Jurkat, Clone E6-1 (cell line): ENCODE measurements at regions not wholly inside any gene's neighbourhood (a gene's known extent, or its start where the extent isn't known, plus 50 kb on each side); places are given as distances from the start of the nearest gene placed in this dataset.
"Not testable (repeated sequence)": the region's sequence is repeated elsewhere in the genome, so short reads cannot be mapped to it uniquely, and the experiment has no call there.

ENCODE experiments used
- DNase-seq: peaks from one replicate; pipeline ENCODE4 v3.0.0-alpha.2; 2011; ENCODE audit warnings: low read depth, low spot score
- H3K4me3 ChIP-seq: 2 replicates; pipeline ENCODE4 v1.5.1; 2011; ENCODE audit warnings: mild to moderate bottlenecking, low read length, control low read depth, moderate library complexity

DNA sequence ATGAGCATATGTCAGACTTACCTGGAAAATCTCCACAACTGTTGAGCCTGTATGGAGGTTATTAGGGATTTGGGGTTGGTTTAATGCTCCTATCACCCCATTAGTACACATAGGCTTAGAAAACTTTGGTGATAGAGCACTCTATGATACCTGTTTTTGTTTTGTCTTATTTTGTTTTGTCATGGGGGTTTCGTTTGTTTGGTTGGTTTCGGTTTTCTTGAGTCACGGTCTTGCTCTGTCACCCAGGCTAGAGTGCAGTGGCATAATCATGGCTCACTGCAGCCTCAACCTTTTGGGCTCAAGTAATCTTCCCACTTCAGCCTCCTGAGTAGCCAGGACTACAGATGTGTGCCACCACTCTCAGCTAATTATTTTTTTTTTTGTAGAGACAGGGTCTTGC is 70.0 kb downstream of the MZT1 start:
- H3K4me3 ChIP-seq = no peak overlapping the region
- no peak for DNase-seq

- no peak overlapping the region for H3K4me3 ChIP-seq
- DNase-seq = no peak
Observed at GRCh38 chr13:72656357-72656756, 71.1 kb downstream of the MZT1 start.

- H3K4me3 ChIP-seq = no peak overlapping the region
- DNase-seq = no peak
Observed at GRCh38 chr13:72653506-72653905, 73.9 kb downstream of the MZT1 start.

DNA sequence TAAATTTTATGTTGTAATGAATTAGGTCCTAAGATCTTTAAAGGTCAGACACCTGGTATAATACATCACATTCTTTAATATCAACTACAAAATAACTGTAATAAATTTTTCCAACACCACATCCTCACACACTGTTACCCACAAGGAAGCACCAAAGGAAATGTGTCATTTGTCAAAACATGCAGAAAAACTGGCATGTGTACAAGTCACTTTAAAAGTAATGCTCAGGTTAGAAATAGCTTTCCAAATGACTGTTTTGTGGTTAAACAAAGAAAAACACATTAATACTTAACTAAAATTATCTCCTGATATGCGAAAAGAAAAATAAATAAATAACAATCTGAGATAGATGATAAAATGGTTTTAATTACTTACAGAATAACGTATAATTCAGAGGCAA is 74.7 kb downstream of the MZT1 start:
- no peak overlapping the region for H3K4me3 ChIP-seq
- no peak for DNase-seq

DNA sequence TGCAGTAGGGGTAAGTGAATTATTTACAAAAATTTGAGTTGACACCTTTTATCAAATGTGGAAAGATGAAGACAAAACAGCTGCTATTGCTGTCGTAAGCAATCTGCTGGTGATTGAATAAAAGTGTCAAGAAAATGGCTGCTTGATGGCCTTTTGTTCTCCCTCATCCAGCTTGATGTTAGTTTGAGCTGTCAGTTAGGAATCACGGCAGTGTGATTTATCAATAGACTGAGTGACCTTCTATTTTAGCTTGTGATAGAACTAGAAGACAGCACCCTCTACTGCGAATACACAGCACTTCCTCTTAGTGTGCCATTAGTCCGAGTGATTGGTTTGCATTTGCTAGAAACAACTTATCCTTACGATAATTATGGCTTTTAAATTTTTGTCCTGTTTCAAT is 76.3 kb downstream of the MZT1 start:
- H3K4me3 ChIP-seq = no peak overlapping the region
- DNase-seq = no peak

DNA sequence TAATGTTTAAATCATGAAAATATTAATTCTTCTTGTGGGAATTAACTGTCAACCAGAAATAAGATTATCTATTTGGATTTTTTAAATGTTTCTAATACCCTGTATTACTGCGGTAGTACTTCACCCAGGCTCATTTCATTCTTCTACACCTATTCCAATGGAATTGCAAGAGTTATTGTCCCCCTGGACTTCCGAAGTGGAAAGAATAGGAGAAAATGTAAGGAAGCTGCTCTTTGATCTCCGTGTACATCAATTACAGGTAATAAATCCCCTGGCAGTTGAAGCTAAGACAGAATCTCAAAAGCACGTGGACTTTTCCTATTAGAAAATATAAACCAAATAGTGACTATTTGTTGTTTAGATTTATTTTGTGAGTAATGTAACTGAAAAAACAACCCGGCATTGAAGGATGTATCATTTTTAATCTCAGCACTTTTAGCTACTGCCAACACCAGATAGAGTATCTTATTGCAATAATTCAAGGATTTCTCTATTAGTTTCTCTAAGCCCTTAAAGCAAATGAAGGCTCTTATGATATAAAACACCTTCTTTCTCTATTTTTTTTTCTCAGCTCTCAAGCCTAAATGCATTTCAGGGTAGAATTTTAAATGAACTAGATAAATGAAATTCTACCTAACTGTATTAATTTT is 77.3 kb downstream of the MZT1 start:
- DNase-seq = no peak
- H3K4me3 ChIP-seq = no peak overlapping the region

- no peak overlapping the region for H3K4me3 ChIP-seq
- DNase-seq = peak; percentile 3
Observed at GRCh38 chr13:72648513-72649065, 78.8 kb downstream of the MZT1 start.

DNA sequence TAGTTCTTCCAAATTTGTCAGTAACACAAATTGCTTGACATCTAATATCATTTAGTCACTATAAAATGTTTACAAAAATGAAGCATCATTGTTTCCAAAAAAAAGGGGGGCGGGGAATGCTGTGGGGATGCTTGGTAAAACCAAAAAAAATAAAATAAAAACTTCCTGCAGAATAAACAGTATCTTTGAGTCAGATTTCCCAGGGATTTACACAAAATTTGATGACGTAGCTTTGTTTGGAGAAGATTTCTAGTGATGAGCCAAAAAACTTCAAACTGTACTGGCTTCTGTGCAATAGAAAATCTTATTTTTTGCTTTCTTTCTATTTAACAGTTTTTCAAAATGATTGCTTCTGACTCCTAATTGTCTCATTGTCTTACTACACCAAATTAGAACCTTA is 80.0 kb downstream of the MZT1 start:
- no peak for DNase-seq
- no peak overlapping the region for H3K4me3 ChIP-seq

GRCh38 chr13:72645521-72645920 is 81.9 kb downstream of the MZT1 start:
- H3K4me3 ChIP-seq = no peak overlapping the region
- DNase-seq = no peak

DNA sequence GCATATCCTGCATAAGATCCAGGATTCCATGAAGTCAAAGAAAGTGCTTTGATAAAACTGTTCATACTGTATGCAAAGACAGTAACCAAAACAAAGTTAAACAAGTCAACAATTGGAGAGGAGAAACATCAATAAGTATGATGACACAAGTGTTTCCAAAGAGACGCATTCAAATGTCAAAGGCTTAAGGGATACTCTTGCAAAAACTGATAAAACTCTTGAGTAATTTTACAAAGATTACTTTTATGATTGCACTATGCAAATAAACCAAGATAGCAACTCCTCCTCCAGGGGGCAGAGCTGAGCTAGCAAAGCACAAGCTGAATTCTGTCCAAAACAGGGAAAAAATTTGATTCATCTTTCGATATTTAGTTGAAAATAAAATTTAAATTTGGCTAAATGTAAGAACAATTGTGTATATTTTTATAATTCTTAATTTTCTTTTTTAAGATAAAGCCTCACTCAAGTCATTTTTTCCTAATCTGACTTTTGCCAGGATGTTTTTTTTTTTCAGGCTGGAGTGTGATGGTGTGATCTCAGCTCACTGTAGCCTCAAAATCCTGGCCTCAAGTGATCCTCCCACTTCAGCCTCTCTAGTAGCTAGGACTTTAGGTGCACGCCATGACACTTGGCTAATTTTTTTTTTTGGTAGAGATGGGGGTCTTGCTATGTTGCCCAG is 84.0 kb downstream of the MZT1 start:
- peak; percentile 33 for DNase-seq
- H3K4me3 ChIP-seq = no peak overlapping the region

DNA sequence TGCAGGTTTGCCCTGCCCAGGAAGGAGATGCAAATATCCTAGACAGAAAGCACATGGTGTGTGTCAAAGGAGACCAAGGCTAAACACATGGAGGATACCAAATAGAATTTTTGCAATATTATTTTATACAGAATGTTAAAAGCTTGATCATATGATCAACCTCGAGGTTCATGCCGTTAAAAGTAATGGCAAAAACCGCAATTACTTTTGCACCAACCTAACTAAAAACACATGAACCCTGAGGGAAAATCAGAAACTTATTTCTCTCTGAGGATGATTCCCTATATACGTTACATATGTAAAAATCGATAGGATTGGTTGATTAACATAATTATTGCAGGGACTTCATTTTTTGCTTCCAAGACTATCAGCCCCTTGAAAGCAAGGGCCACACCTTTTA is 88.1 kb downstream of the MZT1 start:
- no peak for DNase-seq
- no peak overlapping the region for H3K4me3 ChIP-seq

DNA sequence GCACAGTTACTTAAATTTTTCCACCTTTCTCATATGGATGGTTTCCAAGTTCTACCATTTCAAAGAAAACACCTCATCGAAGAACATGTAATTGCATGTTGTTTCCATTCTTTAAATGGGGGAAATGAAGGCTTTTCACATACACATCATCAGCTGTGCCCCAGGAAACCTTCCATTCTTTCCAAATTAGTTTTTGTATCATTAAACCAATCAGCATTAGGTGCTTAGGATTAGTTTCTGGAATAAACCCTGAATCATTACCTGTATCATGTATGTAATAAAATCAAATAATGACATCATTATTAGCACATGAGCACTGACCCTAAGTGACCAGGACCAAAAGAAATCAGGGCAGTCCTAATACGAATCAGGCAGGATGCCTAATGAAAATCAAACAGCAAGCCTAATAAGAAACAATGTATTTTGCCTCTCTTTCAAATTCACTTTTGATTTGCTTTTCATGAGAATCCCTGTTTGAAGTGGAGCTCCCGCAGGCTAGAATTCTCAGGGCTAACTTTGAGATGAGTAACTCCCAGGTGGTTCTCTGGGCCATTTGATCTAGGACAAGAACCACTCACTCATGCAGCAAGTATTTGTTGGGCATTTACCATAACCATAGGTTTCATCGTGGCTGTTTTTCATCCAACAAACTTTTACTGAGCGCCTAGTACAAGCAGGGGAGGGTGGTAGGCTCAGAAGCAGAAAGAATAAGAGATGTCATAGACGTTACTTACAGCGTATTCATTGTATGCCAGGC is 89.2 kb downstream of the MZT1 start:
- DNase-seq = no peak
- H3K4me3 ChIP-seq = no peak overlapping the region

DNA sequence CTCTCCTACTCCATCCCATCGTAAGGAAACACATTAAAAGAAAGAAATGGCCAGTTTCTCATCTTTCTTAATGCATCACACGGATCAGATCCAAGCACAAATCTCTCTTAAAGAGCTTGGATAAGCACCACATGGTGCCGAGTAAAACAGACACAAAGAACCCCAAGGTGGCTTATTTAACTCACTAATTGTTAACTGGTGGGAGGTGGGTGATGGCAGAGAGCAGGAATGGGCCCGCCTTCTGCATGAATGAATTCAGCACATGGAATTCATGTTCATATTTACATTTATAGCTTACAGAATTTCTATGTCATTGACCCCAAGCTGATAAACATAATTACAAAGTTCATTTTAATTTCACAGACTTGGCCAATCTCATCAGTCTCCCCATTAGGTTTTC is 89.9 kb downstream of the MZT1 start:
- H3K4me3 ChIP-seq = no peak overlapping the region
- DNase-seq = no peak

- DNase-seq = no peak
Observed at GRCh38 chr13:72634859-72635258, 92.6 kb downstream of the MZT1 start.

DNA sequence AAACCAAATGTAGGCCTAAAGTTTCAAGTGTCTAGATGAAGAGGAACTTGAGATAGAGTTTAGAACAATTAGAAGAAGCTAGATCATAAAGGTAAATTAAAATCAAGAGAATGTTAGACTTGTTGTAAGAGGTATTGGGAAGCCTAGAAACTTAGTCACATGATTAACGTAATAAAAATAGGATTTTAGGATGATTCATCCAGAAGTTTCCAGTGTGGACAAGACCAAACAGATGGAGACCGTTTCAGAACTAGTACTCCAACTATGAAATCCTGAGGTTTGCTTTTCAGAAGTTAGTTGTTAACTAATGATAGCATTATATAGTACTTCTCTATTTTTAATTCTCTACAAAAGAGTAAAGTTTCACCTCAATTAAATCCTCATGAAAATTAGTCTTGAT is 104.9 kb downstream of the MZT1 start:
- H3K4me3 ChIP-seq = no peak overlapping the region
- DNase-seq = no peak

More at GRCh38 chr13:72634859-72635258, 92.6 kb downstream of the MZT1 start:
- H3K4me3 ChIP-seq = no peak overlapping the region

DNA sequence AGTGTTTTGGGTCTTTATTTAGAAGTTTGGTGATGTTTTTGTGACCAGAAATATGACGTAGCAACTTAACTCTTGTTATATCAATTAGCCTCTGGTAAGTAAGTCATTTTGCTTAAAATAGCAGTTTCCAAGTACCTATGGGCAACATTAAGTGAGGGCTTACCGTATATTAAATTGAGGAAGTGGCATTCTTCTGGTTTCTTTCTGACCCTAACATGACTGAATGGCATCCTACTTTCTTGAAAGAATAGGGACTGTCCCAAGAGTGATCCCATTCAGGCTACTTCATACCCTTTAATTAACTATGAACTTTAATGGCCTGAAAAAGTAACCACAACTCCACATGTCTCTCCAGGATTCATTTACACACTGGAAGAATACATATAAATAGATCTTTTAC is 106.6 kb downstream of the MZT1 start:
- DNase-seq = no peak
- H3K4me3 ChIP-seq = no peak overlapping the region

- no peak for DNase-seq
Observed at GRCh38 chr13:72617951-72618350, 109.5 kb downstream of the MZT1 start.

GRCh38 chr13:72617186-72617585 is 110.2 kb downstream of the MZT1 start:
- no peak for DNase-seq
- H3K4me3 ChIP-seq = no peak overlapping the region

More at GRCh38 chr13:72617951-72618350, 109.5 kb downstream of the MZT1 start:
- no peak overlapping the region for H3K4me3 ChIP-seq

DNA sequence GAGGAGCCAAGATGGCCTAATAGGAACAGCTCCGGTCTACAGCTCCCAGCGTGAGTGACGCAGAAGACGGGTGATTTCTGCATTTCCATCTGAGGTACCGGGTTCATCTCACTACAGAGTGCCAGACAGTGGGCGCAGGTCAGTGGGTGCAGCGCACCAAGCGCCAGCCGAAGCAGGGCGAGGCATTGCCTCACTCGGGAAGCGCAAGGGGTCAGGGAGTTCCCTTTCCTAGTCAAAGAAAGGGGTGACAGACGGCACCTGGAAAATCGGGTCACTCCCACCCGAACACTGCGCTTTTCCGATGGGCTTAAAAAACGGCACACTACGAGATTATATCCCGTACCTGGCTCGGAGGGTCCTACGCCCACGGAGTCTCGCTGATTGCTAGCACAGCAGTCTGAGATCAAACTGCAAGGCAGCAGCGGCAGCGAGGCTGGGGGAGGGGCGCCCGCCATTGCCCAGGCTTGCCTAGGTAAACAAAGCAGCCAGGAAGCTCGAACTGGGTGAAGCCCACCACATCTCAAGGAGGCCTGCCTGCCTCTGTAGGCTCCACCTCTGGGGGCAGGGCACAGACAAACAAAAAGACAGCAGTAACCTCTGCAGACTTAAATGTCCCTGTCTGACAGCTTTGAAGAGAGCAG is 117.1 kb downstream of the MZT1 start:
- not testable (repeated sequence) for H3K4me3 ChIP-seq, DNase-seq
